ENCODE measurements at regions not wholly inside any gene's neighbourhood (a gene's known extent, or its start where the extent isn't known, plus 50 kb on each side); places are given as distances from the start of the nearest gene placed in this dataset.

- H3K27ac ChIP-seq (replicated peaks) = no peak overlapping the region
- H3K4me3 ChIP-seq (replicated peaks; ENCODE audit: insufficient read depth, low read length) = no peak overlapping the region
- TF ChIP-seq GABPA (IDR thresholded peaks at IDR 0.05; ENCODE audit: low read depth) (no peak), SPI1 (IDR thresholded peaks at IDR 0.05; ENCODE audit: borderline replicate concordance, low read depth) (no peak), POLR2AphosphoS5 (IDR thresholded peaks at IDR 0.05; ENCODE audit: low read depth) (no peak), CTCF (IDR thresholded peaks at IDR 0.05; ENCODE audit: insufficient read depth, low read length) (no peak)
- TF ChIP-seq, protein P1, sequence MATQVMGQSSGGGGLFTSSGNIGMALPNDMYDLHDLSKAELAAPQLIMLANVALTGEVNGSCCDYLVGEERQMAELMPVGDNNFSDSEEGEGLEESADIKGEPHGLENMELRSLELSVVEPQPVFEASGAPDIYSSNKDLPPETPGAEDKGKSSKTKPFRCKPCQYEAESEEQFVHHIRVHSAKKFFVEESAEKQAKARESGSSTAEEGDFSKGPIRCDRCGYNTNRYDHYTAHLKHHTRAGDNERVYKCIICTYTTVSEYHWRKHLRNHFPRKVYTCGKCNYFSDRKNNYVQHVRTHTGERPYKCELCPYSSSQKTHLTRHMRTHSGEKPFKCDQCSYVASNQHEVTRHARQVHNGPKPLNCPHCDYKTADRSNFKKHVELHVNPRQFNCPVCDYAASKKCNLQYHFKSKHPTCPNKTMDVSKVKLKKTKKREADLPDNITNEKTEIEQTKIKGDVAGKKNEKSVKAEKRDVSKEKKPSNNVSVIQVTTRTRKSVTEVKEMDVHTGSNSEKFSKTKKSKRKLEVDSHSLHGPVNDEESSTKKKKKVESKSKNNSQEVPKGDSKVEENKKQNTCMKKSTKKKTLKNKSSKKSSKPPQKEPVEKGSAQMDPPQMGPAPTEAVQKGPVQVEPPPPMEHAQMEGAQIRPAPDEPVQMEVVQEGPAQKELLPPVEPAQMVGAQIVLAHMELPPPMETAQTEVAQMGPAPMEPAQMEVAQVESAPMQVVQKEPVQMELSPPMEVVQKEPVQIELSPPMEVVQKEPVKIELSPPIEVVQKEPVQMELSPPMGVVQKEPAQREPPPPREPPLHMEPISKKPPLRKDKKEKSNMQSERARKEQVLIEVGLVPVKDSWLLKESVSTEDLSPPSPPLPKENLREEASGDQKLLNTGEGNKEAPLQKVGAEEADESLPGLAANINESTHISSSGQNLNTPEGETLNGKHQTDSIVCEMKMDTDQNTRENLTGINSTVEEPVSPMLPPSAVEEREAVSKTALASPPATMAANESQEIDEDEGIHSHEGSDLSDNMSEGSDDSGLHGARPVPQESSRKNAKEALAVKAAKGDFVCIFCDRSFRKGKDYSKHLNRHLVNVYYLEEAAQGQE (IDR thresholded peaks at IDR 0.05; ENCODE audit: insufficient replicate concordance, low read depth) = no peak
- DNase-seq (ENCODE audit: low read depth in 1 of 2, low spot score in 1 of 2) = no peak
- H3K27me3 ChIP-seq (ENCODE audit: insufficient read depth, poor library complexity, severe bottlenecking) = peaks cover 5% of the 10 kb centered on the region
These were observed 330.2 kb upstream of the F9 start for GRCh38 chrX:139200346-139200745.

DNA sequence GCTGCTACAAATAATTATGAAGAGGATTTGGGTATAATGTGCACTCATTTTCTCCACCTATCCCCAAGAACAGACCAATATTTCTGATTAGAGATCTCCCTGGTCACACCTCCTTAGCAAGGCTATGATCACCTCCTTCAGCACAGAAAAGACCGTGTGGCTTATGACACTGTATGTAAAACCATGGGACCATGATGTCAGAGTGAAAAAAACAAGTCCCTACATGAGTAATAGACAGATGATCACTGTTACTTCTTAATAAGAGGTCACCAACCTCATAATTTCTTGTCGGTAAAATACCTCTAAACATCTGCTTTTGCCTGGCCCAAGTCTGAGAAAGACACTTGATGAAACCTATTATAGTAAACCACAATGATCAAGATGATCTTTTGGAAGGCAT lies 330.6 kb upstream of the F9 start:
- Histone ChIP-seq H3K27me3 (ENCODE audit: insufficient read depth, poor library complexity, severe bottlenecking) (peaks cover 4% of the 10 kb centered on the region), H3K4me3 (replicated peaks; ENCODE audit: insufficient read depth, low read length) (no peak overlapping the region), H3K27ac (replicated peaks) (no peak overlapping the region)
- no peak for DNase-seq (ENCODE audit: low read depth in 1 of 2, low spot score in 1 of 2)
- TF ChIP-seq SPI1 (IDR thresholded peaks at IDR 0.05; ENCODE audit: borderline replicate concordance, low read depth) (no peak), POLR2AphosphoS5 (IDR thresholded peaks at IDR 0.05; ENCODE audit: low read depth) (no peak), CTCF (IDR thresholded peaks at IDR 0.05; ENCODE audit: insufficient read depth, low read length) (no peak), GABPA (IDR thresholded peaks at IDR 0.05; ENCODE audit: low read depth) (no peak)
- TF ChIP-seq, protein P1 (IDR thresholded peaks at IDR 0.05; ENCODE audit: insufficient replicate concordance, low read depth) = no peak

DNA sequence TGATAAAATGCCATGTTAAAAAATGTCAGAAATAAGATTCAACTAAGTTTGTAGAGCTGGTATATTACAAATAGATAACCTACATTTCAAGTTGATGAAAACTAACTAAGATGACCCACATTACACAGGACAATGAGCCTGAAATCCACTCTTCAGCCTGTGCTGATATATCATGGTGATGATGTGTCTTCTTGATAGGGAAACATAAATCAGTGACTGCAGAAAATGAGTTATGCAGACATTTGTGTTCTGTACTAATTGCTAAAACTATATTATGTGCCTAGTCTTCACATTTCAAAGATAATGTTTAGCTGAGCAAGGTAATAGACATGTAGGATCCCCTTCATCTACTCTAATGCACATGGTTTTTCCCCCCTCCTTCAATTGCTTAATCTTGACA lies 331.6 kb upstream of the F9 start:
- Histone ChIP-seq H3K27ac (replicated peaks) (no peak overlapping the region), H3K27me3 (ENCODE audit: insufficient read depth, poor library complexity, severe bottlenecking) (peaks cover 5% of the 10 kb centered on the region), H3K4me3 (replicated peaks; ENCODE audit: insufficient read depth, low read length) (no peak overlapping the region)
- TF ChIP-seq, protein P1 (IDR thresholded peaks at IDR 0.05; ENCODE audit: insufficient replicate concordance, low read depth) = no peak
- TF ChIP-seq CTCF (IDR thresholded peaks at IDR 0.05; ENCODE audit: insufficient read depth, low read length) (no peak), POLR2AphosphoS5 (IDR thresholded peaks at IDR 0.05; ENCODE audit: low read depth) (no peak), GABPA (IDR thresholded peaks at IDR 0.05; ENCODE audit: low read depth) (no peak), SPI1 (IDR thresholded peaks at IDR 0.05; ENCODE audit: borderline replicate concordance, low read depth) (no peak)
- DNase-seq (ENCODE audit: low read depth in 1 of 2, low spot score in 1 of 2) = no peak

Measured in HL-60 (cell line).